Liver (tissue), 8 donors: ENCODE measurements at regions not wholly inside any gene's neighbourhood (a gene's known extent, or its start where the extent isn't known, plus 50 kb on each side); places are given as distances from the start of the nearest gene placed in this dataset.

Source experiments
- DNase-seq: peaks from one replicate; pipeline ENCODE4 v3.0.0-alpha.2; 2017; ENCODE audit warnings: low spot score
- H3K27ac ChIP-seq, 2 donors: one replicate each; pipeline ENCODE4 v1.7.0; 2013; ENCODE audit warnings: inconsistent platforms in 2 of 2, low read length in 2 of 2, control low read depth in 1 of 2, low read depth in 1 of 2, mild to moderate bottlenecking in 1 of 2
- H3K27me3 ChIP-seq, 4 donors: one replicate each; pipeline versions ENCODE4 v1.6.1 to v1.7.0; 2013; ENCODE audit warnings: low read length in 3 of 4, inconsistent platforms in 1 of 4, mild to moderate bottlenecking in 1 of 4, moderate library complexity in 1 of 4; ENCODE audit not compliant: control insufficient read depth in 4 of 4, insufficient read depth in 4 of 4
- H3K36me3 ChIP-seq, 4 donors: one replicate each; pipeline versions ENCODE4 v1.6.1 to v1.7.0; 2013; ENCODE audit warnings: low read length in 3 of 4, mild to moderate bottlenecking in 3 of 4, low read depth in 1 of 4, moderate library complexity in 1 of 4; ENCODE audit not compliant: control insufficient read depth in 4 of 4, insufficient read depth in 3 of 4
- H3K4me1 ChIP-seq, 4 donors: one replicate each; pipeline versions ENCODE4 v1.6.1 to v1.7.0; 2013; ENCODE audit warnings: low read length in 3 of 4, mild to moderate bottlenecking in 3 of 4, moderate library complexity in 1 of 4; ENCODE audit not compliant: control insufficient read depth in 4 of 4, insufficient read depth in 4 of 4
- H3K4me3 ChIP-seq, 3 donors: one replicate each; pipeline versions ENCODE4 v1.6.1 to v1.7.0; 2013; ENCODE audit warnings: low read length in 3 of 3, control low read depth in 1 of 3, low read depth in 1 of 3, mild to moderate bottlenecking in 1 of 3
- H3K9ac ChIP-seq, 2 donors: one replicate each; pipeline ENCODE4 v1.7.0; 2013; ENCODE audit warnings: low read length in 2 of 2, mild to moderate bottlenecking in 2 of 2, moderate library complexity in 2 of 2, control low read depth in 1 of 2, low read depth in 1 of 2
- H3K9me3 ChIP-seq, 4 donors: one replicate each; pipeline versions ENCODE4 v1.6.1 to v1.7.0; 2013; ENCODE audit warnings: low read length in 3 of 4; ENCODE audit not compliant: control insufficient read depth in 4 of 4
- EGR1 ChIP-seq, 2 donors: IDR thresholded peaks; 2 replicates each; pipeline ENCODE4 v1.6.1; 2016 to 2018; ENCODE audit warnings: antibody characterized with exemption in 2 of 2, low read depth in 2 of 2
- FOXA1 ChIP-seq: IDR thresholded peaks from 2 replicates; pipeline ENCODE4 v1.6.1; 2016; ENCODE audit warnings: antibody characterized with exemption
- FOXA2 ChIP-seq: IDR thresholded peaks from 2 replicates; pipeline ENCODE4 v1.6.1; 2016; ENCODE audit warnings: antibody characterized with exemption
- GABPA ChIP-seq, 2 donors: IDR thresholded peaks in 1 of 2; conservative IDR thresholded peaks in 1 of 2; 2 replicates each; pipeline ENCODE4 v1.6.1; 2016; ENCODE audit warnings: antibody characterized with exemption in 2 of 2, mild to moderate bottlenecking in 1 of 2, moderate library complexity in 1 of 2
- HNF4A ChIP-seq, 2 donors: conservative IDR thresholded peaks; 2 replicates each; pipeline ENCODE4 v1.6.1; 2016; ENCODE audit warnings: antibody characterized with exemption in 2 of 2, mild to moderate bottlenecking in 2 of 2
- HNF4G ChIP-seq: IDR thresholded peaks from 2 replicates; pipeline ENCODE4 v1.6.1; 2016; ENCODE audit warnings: antibody characterized with exemption
- JUND ChIP-seq, 2 donors: IDR thresholded peaks; 2 replicates each; pipeline ENCODE4 v1.6.1; 2016; ENCODE audit warnings: antibody characterized with exemption in 2 of 2
- NR2F2 ChIP-seq: IDR thresholded peaks from 2 replicates; pipeline ENCODE4 v1.6.1; 2016; ENCODE audit warnings: antibody characterized with exemption
- RAD21 ChIP-seq, 2 donors: IDR thresholded peaks; 2 replicates each; pipeline ENCODE4 v1.6.1; 2016; ENCODE audit warnings: antibody characterized with exemption in 2 of 2, mild to moderate bottlenecking in 2 of 2
- RXRA ChIP-seq, 2 donors: IDR thresholded peaks; 2 replicates each; pipeline ENCODE4 v1.6.1; 2017 to 2018; ENCODE audit warnings: antibody characterized with exemption in 2 of 2, mild to moderate bottlenecking in 1 of 2
- SP1 ChIP-seq: IDR thresholded peaks from 2 replicates; pipeline ENCODE4 v1.6.1; 2018; ENCODE audit warnings: antibody characterized with exemption, mild to moderate bottlenecking
- TAF1 ChIP-seq: conservative IDR thresholded peaks from 2 replicates; pipeline ENCODE4 v1.6.1; 2016; ENCODE audit warnings: antibody characterized with exemption, mild to moderate bottlenecking
- YY1 ChIP-seq: IDR thresholded peaks from 2 replicates; pipeline ENCODE4 v1.6.1; 2016; ENCODE audit warnings: antibody characterized with exemption, mild to moderate bottlenecking
- WGBS: extraction: QIAGEN DNeasy Blood & Tissue Kit; methylation state at CpG from one replicate; pipeline ENCODE4 v1.1.7; 2013; 5-methylcytosine and 5-hydroxymethylcytosine counted together
- TF ChIP-seq, protein P1 (sequence below): IDR thresholded peaks from 2 replicates; pipeline ENCODE4 v1.6.1; 2016; ENCODE audit warnings: antibody characterized with exemption
- TF ChIP-seq, protein P2 (sequence below): IDR thresholded peaks from 2 replicates; pipeline ENCODE4 v1.6.1; 2016; ENCODE audit warnings: antibody characterized with exemption
- TF ChIP-seq, protein P3 (sequence below): fragments of 150-350 bp; IDR thresholded peaks from 2 replicates; pipeline ENCODE4 v1.5.1; 2017; ENCODE audit warnings: improper control_type of control experiment, low read depth, low read length; ENCODE audit not compliant: missing input control
- TF ChIP-seq, protein P4 (sequence below): IDR thresholded peaks from 2 replicates; pipeline ENCODE4 v1.6.1; 2016; ENCODE audit warnings: antibody characterized with exemption
- TF ChIP-seq, protein P5 (sequence below): IDR thresholded peaks from 2 replicates; pipeline ENCODE4 v1.6.1; 2016; ENCODE audit warnings: antibody characterized with exemption, mild to moderate bottlenecking
- donor health status: healthy.
- donor health status: healthy.
- donor health status: healthy.
- donor health status: healthy.
- donor health status: healthy.

DNA sequence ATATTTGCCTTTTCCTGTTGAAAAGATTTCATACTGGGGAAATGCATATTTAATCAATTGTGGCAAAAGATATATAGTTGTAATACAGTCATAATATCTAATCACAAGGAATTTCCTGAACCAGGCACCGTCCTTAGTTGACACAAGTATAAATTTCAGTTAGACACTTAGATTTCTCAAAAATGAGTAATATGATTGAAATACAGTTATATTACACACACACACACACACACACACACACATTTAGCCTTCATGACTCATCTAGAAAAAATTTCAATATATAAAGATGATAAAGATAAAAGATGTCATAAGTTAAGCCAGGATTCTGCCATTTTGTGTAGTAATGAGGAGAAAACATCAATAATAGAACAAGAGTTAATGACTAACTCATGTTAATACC is 258.4 kb upstream of the ZNF804A start:
- Histone ChIP-seq H3K4me1 (no peaks in the 10 kb centered on the region), H3K27ac (no peak overlapping the region), H3K27me3 (no peaks in the 10 kb centered on the region), H3K36me3 (no peaks in the 10 kb centered on the region), H3K9ac (no peak overlapping the region), H3K4me3 (no peak overlapping the region), H3K9me3 (no peaks in the 10 kb centered on the region)
- WGBS, result 57% methylated on average over 1 of the region's 1 CpG
- no peak for DNase-seq
- TF ChIP-seq GABPA (IDR thresholded peaks at IDR 0.05 in 1 of 2, conservative IDR thresholded peaks at IDR 0.05 in 1 of 2) (no peak), RXRA (IDR thresholded peaks at IDR 0.05) (no peak), YY1 (no peak)

DNA sequence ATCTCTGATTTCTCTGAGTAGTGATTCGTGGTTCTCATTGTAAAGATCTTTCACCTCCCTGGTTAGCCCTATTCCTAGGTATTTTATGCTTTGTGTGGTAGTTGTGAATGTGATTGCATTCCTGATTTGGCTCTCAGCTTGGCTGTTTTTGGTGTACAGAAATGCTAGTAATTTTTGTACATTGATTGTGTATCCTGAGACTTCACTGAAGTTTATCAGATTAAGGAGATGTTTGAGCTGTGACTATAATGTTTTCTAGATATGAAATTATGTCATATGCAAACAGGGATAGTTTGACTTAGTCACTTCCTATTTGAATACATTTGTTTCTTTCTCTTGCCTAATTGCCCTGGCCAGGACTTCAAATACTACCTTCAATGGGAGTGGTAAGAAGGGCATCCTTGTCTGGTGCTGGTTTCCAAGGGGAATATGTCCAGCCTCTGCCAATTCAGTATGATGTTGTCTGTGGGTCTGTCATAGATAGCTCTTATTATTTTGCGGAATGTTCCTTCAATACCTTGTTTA is 251.9 kb upstream of the ZNF804A start:
- Histone ChIP-seq H3K9ac (no peak overlapping the region), H3K9me3 (no peaks in the 10 kb centered on the region), H3K4me1 (no peaks in the 10 kb centered on the region), H3K4me3 (no peak overlapping the region), H3K27ac (no peak overlapping the region), H3K27me3 (no peaks in the 10 kb centered on the region), H3K36me3 (no peaks in the 10 kb centered on the region)
- TF ChIP-seq HNF4A (conservative IDR thresholded peaks at IDR 0.05), result no peak
- TF ChIP-seq GABPA (IDR thresholded peaks at IDR 0.05 in 1 of 2, conservative IDR thresholded peaks at IDR 0.05 in 1 of 2), result no peak
- no peak for TF ChIP-seq JUND (IDR thresholded peaks at IDR 0.05)
- TF ChIP-seq, protein P1, sequence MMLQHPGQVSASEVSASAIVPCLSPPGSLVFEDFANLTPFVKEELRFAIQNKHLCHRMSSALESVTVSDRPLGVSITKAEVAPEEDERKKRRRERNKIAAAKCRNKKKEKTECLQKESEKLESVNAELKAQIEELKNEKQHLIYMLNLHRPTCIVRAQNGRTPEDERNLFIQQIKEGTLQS, result no peak
- TF ChIP-seq NR2F2, result no peak
- no peak for TF ChIP-seq FOXA1
- no peak for TF ChIP-seq EGR1 (IDR thresholded peaks at IDR 0.05; ENCODE audit: low read depth in 2 of 2)
- no peak for TF ChIP-seq FOXA2
- TF ChIP-seq TAF1, result no peak
- TF ChIP-seq RAD21 (IDR thresholded peaks at IDR 0.05), result no peak
- TF ChIP-seq, protein P2, sequence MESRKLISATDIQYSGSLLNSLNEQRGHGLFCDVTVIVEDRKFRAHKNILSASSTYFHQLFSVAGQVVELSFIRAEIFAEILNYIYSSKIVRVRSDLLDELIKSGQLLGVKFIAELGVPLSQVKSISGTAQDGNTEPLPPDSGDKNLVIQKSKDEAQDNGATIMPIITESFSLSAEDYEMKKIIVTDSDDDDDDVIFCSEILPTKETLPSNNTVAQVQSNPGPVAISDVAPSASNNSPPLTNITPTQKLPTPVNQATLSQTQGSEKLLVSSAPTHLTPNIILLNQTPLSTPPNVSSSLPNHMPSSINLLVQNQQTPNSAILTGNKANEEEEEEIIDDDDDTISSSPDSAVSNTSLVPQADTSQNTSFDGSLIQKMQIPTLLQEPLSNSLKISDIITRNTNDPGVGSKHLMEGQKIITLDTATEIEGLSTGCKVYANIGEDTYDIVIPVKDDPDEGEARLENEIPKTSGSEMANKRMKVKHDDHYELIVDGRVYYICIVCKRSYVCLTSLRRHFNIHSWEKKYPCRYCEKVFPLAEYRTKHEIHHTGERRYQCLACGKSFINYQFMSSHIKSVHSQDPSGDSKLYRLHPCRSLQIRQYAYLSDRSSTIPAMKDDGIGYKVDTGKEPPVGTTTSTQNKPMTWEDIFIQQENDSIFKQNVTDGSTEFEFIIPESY, result no peak
- TF ChIP-seq, protein P3, sequence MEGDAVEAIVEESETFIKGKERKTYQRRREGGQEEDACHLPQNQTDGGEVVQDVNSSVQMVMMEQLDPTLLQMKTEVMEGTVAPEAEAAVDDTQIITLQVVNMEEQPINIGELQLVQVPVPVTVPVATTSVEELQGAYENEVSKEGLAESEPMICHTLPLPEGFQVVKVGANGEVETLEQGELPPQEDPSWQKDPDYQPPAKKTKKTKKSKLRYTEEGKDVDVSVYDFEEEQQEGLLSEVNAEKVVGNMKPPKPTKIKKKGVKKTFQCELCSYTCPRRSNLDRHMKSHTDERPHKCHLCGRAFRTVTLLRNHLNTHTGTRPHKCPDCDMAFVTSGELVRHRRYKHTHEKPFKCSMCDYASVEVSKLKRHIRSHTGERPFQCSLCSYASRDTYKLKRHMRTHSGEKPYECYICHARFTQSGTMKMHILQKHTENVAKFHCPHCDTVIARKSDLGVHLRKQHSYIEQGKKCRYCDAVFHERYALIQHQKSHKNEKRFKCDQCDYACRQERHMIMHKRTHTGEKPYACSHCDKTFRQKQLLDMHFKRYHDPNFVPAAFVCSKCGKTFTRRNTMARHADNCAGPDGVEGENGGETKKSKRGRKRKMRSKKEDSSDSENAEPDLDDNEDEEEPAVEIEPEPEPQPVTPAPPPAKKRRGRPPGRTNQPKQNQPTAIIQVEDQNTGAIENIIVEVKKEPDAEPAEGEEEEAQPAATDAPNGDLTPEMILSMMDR, result no peak
- TF ChIP-seq SP1, result no peak
- TF ChIP-seq RXRA (IDR thresholded peaks at IDR 0.05), result no peak
- no peak for TF ChIP-seq HNF4G
- TF ChIP-seq, protein P4, sequence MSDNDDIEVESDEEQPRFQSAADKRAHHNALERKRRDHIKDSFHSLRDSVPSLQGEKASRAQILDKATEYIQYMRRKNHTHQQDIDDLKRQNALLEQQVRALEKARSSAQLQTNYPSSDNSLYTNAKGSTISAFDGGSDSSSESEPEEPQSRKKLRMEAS, result no peak
- TF ChIP-seq YY1, result no peak
- TF ChIP-seq, protein P5, sequence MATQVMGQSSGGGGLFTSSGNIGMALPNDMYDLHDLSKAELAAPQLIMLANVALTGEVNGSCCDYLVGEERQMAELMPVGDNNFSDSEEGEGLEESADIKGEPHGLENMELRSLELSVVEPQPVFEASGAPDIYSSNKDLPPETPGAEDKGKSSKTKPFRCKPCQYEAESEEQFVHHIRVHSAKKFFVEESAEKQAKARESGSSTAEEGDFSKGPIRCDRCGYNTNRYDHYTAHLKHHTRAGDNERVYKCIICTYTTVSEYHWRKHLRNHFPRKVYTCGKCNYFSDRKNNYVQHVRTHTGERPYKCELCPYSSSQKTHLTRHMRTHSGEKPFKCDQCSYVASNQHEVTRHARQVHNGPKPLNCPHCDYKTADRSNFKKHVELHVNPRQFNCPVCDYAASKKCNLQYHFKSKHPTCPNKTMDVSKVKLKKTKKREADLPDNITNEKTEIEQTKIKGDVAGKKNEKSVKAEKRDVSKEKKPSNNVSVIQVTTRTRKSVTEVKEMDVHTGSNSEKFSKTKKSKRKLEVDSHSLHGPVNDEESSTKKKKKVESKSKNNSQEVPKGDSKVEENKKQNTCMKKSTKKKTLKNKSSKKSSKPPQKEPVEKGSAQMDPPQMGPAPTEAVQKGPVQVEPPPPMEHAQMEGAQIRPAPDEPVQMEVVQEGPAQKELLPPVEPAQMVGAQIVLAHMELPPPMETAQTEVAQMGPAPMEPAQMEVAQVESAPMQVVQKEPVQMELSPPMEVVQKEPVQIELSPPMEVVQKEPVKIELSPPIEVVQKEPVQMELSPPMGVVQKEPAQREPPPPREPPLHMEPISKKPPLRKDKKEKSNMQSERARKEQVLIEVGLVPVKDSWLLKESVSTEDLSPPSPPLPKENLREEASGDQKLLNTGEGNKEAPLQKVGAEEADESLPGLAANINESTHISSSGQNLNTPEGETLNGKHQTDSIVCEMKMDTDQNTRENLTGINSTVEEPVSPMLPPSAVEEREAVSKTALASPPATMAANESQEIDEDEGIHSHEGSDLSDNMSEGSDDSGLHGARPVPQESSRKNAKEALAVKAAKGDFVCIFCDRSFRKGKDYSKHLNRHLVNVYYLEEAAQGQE, result no peak
- DNase-seq, result no peak
- 78% methylated on average over 2 of the region's 2 CpGs for WGBS
